CD14-positive monocyte (primary cell): ENCODE measurements at regions not wholly inside any gene's neighbourhood (a gene's known extent, or its start where the extent isn't known, plus 50 kb on each side); places are given as distances from the start of the nearest gene placed in this dataset.

Experiments
- DNase-seq, 3 donors: peaks; one replicate each; pipeline ENCODE4 v3.0.0-alpha.2; 2011 to 2022
- H2AFZ ChIP-seq: 2 replicates; pipeline ENCODE4 v1.6.0; 2012; ENCODE audit warnings: mild to moderate bottlenecking, low read depth, low read length, inconsistent platforms; ENCODE audit not compliant: insufficient read depth, poor library complexity, severe bottlenecking
- H3K27ac ChIP-seq, 2 donors: 1 replicate in 1 of 2; 2 replicates in 1 of 2; pipeline ENCODE4 v1.5.1; 2012 to 2013; ENCODE audit warnings: low read length in 2 of 2, control low read depth in 1 of 2, inconsistent platforms in 1 of 2, low read depth in 1 of 2, mild to moderate bottlenecking in 1 of 2
- H3K27me3 ChIP-seq, 2 donors: one replicate each; pipeline versions ENCODE4 v1.6.0 to v1.6.1; 2011 to 2013; ENCODE audit warnings: low read length in 2 of 2; ENCODE audit not compliant: control insufficient read depth in 2 of 2, insufficient read depth in 2 of 2
- H3K36me3 ChIP-seq, 2 donors: replicated peaks in 1 of 2; 1 replicate in 1 of 2; 2 replicates in 1 of 2; pipeline versions ENCODE4 v1.5.1 to v1.6.1; 2012 to 2013; ENCODE audit warnings: low read length in 2 of 2, control low read depth in 1 of 2, inconsistent platforms in 1 of 2, mild to moderate bottlenecking in 1 of 2; ENCODE audit not compliant: insufficient read depth in 2 of 2, control insufficient read depth in 1 of 2
- H3K4me1 ChIP-seq, 2 donors: 1 replicate in 1 of 2; 2 replicates in 1 of 2; pipeline versions ENCODE4 v1.5.1 to v1.6.1; 2012 to 2013; ENCODE audit warnings: low read length in 2 of 2, control low read depth in 1 of 2, inconsistent platforms in 1 of 2, mild to moderate bottlenecking in 1 of 2, moderate library complexity in 1 of 2; ENCODE audit not compliant: insufficient read depth in 2 of 2, control insufficient read depth in 1 of 2
- H3K4me2 ChIP-seq: replicated peaks from 2 replicates; pipeline ENCODE3; 2012; ENCODE audit warnings: low read length, moderate library complexity, mild to moderate bottlenecking; ENCODE audit not compliant: poor library complexity, severe bottlenecking; ENCODE audit errors: extremely low read depth
- H3K4me3 ChIP-seq, 3 experiments: fragments of 200-600 bp in 1 of 3; sonication (generic) in 1 of 3; replicated peaks in 1 of 3; 1 replicate in 2 of 3; 2 replicates in 1 of 3; pipeline ENCODE4 v1.5.1; 2011 to 2013; ENCODE audit warnings: low read length in 3 of 3, mild to moderate bottlenecking in 3 of 3, control low read depth in 2 of 3, low read depth in 2 of 3, inconsistent platforms in 1 of 3, moderate library complexity in 1 of 3
- H3K79me2 ChIP-seq: 2 replicates; pipeline ENCODE4 v1.6.0; 2012; ENCODE audit warnings: mild to moderate bottlenecking, control low read depth, inconsistent platforms, low read length, moderate library complexity; ENCODE audit not compliant: insufficient read depth
- H3K9ac ChIP-seq: 2 replicates; pipeline ENCODE4 v1.6.0; 2017; ENCODE audit warnings: low read length, mild to moderate bottlenecking; ENCODE audit not compliant: insufficient read depth, poor library complexity, severe bottlenecking
- H3K9me3 ChIP-seq, 2 donors: replicated peaks in 1 of 2; 1 replicate in 1 of 2; 2 replicates in 1 of 2; pipeline versions ENCODE4 v1.5.1 to v1.6.1; 2012 to 2013; ENCODE audit warnings: low read length in 2 of 2, control low read depth in 1 of 2; ENCODE audit not compliant: control insufficient read depth in 1 of 2, insufficient read depth in 1 of 2
- H4K20me1 ChIP-seq: 2 replicates; pipeline ENCODE4 v1.6.0; 2012; ENCODE audit warnings: mild to moderate bottlenecking, low read length, control low read depth, moderate library complexity; ENCODE audit not compliant: insufficient read depth
- H3K27ac Mint-ChIP-seq, 7 donors: one replicate each; pipeline ENCODE4 v1.8.0; 2020; ENCODE audit warnings: mild to moderate bottlenecking in 7 of 7, mixed read lengths in 7 of 7, moderate library complexity in 6 of 7, inconsistent platforms in 2 of 7
- H3K27me3 Mint-ChIP-seq, 3 donors: one replicate each; pipeline ENCODE4 v1.8.0; 2021 to 2022; ENCODE audit warnings: low read depth in 3 of 3, mild to moderate bottlenecking in 3 of 3, mixed read lengths in 3 of 3, moderate library complexity in 3 of 3, inconsistent platforms in 1 of 3
- H3K36me3 Mint-ChIP-seq, 2 donors: one replicate each; pipeline ENCODE4 v1.8.0; 2020; ENCODE audit warnings: mixed read lengths in 2 of 2, inconsistent platforms in 1 of 2, mild to moderate bottlenecking in 1 of 2
- H3K4me1 Mint-ChIP-seq: one replicate; pipeline ENCODE4 v1.8.0; 2020; ENCODE audit warnings: mild to moderate bottlenecking, mixed read lengths
- H3K4me3 Mint-ChIP-seq, 2 donors: one replicate each; pipeline ENCODE4 v1.8.0; 2020; ENCODE audit warnings: mild to moderate bottlenecking in 2 of 2, mixed read lengths in 2 of 2, moderate library complexity in 1 of 2
- H3K9me3 Mint-ChIP-seq, 7 donors: one replicate each; pipeline ENCODE4 v1.8.0; 2020 to 2022; ENCODE audit warnings: mixed read lengths in 7 of 7, mild to moderate bottlenecking in 6 of 7, moderate library complexity in 6 of 7, inconsistent platforms in 2 of 7
- WGBS: methylation state at CpG from one replicate; pipeline ENCODE4 v1.1.5; 2013; ENCODE audit warnings: missing lambda C conversion rate; ENCODE audit not compliant: insufficient coverage; 5-methylcytosine and 5-hydroxymethylcytosine counted together
- intact Hi-C, 2 donors: fragments of 100-400 bp; cut with micrococcal nuclease; formaldehyde crosslinking; loops; one replicate each; pipeline versions ENCODE4 v1.15.0 to v1.15.1; 2023
- TF ChIP-seq, protein P1 (sequence below): fragments of 200-600 bp; IDR thresholded peaks from one replicate; pipeline ENCODE4 v1.8.0; 2022; ENCODE audit warnings: antibody characterized with exemption, mild to moderate bottlenecking

DNA sequence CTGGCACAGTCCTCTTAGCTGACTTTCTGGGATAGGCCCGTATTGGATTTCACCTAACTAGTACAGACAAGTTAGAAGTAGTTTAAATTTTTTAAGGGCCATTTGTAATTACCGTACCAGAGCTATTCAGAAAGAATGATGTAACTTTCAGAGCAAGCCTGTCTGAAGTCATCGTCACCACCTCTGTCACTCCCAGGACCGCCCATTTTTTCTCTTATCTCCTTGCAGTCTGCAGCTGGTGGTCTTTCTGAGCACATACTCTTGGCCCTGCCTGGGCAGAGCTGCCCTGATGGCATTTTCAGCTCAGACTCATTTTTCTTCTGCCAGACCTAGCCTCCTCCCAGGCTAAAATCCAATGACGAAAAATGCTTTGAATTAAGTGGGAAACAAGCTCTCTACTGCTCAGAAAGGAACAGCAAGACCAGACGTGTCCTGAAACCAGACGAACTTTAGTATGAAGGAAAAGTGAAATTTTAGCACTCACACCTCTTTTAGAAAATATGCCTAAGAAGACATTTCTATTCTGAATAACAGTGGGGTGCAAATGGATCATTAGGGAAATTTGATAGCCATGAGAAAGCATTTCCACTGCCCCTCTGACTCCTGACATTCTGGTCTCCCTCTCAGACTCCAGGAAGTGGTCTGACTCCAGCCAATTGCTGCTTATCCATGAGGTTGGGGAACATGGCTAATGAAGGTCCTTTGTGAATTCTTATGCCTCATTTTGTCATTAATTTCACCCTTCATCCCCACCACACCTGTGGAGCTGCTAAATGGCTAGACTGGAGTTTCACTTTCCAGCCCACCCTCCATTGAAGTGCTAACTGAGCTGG, 162.4 kb upstream of the GYPA start:
- Mint-ChIP-seq H3K9me3 (peaks cover 0 to 2% (median 0%) of the 10 kb centered on the region in 7 donors), H3K4me3 (no peak overlapping the region), H3K4me1 (no peaks in the 10 kb centered on the region), H3K27ac (no peak overlapping the region), H3K27me3 (peaks cover 0 to 6% (median 0%) of the 10 kb centered on the region in 3 donors), H3K36me3 (no peaks in the 10 kb centered on the region)
- intact Hi-C loops: no loop called here
- WGBS: 90% methylated on average over 3 of the region's 7 CpGs
- Histone ChIP-seq H3K9me3 (no peaks in the 10 kb centered on the region), H3K9ac (no peak overlapping the region), H2AFZ (no peak overlapping the region), H4K20me1 (no peaks in the 10 kb centered on the region), H3K27ac (no peak overlapping the region), H3K27me3 (no peaks in the 10 kb centered on the region), H3K36me3 (no peaks in the 10 kb centered on the region), H3K4me3 (no peak overlapping the region), H3K4me1 (no peaks in the 10 kb centered on the region), H3K79me2 (no peaks in the 10 kb centered on the region), H3K4me2 (no peak overlapping the region)
- TF ChIP-seq, protein P1, sequence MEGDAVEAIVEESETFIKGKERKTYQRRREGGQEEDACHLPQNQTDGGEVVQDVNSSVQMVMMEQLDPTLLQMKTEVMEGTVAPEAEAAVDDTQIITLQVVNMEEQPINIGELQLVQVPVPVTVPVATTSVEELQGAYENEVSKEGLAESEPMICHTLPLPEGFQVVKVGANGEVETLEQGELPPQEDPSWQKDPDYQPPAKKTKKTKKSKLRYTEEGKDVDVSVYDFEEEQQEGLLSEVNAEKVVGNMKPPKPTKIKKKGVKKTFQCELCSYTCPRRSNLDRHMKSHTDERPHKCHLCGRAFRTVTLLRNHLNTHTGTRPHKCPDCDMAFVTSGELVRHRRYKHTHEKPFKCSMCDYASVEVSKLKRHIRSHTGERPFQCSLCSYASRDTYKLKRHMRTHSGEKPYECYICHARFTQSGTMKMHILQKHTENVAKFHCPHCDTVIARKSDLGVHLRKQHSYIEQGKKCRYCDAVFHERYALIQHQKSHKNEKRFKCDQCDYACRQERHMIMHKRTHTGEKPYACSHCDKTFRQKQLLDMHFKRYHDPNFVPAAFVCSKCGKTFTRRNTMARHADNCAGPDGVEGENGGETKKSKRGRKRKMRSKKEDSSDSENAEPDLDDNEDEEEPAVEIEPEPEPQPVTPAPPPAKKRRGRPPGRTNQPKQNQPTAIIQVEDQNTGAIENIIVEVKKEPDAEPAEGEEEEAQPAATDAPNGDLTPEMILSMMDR: no peak
- no peak for DNase-seq

DNA sequence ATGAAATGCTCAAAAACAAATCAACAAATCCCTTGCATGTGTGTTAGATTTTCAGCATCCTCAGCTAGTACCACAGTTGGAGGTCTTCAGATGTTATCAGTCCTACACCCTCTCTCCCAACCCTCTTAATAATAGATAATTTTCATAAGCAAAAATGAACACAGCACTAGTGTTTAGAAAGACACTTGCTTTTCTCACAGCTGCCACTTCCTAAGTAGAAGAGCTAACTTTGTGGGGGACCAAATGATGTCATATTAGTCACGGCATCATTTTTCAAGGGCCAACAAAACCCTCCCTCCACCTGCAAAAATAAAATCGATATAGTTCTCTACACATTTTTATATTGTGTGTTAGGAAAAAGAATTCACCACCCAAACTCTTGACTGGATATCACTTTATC, 163.5 kb upstream of the GYPA start:
- intact Hi-C loops: no loop called here
- no peaks in the 10 kb centered on the region for H3K36me3 Mint-ChIP-seq
- no peak overlapping the region for H3K4me3 ChIP-seq
- peaks cover 0 to 4% (median 0%) of the 10 kb centered on the region in 7 donors for H3K9me3 Mint-ChIP-seq
- no peaks in the 10 kb centered on the region for H3K27me3 ChIP-seq
- no peaks in the 10 kb centered on the region for H3K4me1 ChIP-seq
- H3K4me2 ChIP-seq: no peak overlapping the region
- H3K9ac ChIP-seq: no peak overlapping the region
- no peaks in the 10 kb centered on the region for H3K9me3 ChIP-seq
- DNase-seq: no peak
- H3K4me1 Mint-ChIP-seq: no peaks in the 10 kb centered on the region
- no peak overlapping the region for H3K27ac ChIP-seq
- peaks cover 0 to 3% (median 0%) of the 10 kb centered on the region in 3 donors for H3K27me3 Mint-ChIP-seq
- H4K20me1 ChIP-seq: no peaks in the 10 kb centered on the region
- no peak overlapping the region for H2AFZ ChIP-seq
- TF ChIP-seq, protein P1: no peak
- no peaks in the 10 kb centered on the region for H3K36me3 ChIP-seq
- WGBS: no CpG with 5 or more reads among the region's 2 CpGs
- H3K27ac Mint-ChIP-seq: no peak overlapping the region
- no peak overlapping the region for H3K4me3 Mint-ChIP-seq
- H3K79me2 ChIP-seq: no peaks in the 10 kb centered on the region
